DND-41 (cell line): ENCODE measurements at regions not wholly inside any gene's neighbourhood (a gene's known extent, or its start where the extent isn't known, plus 50 kb on each side); places are given as distances from the start of the nearest gene placed in this dataset.

ENCODE experiments used
- ATAC-seq: fragments of 200-7000 bp; cut with Tn5 transposase; 3 replicates; pipeline ENCODE4 v1.9.1; 2021; ENCODE audit warnings: low read depth; ENCODE audit not compliant: insufficient read depth
- DNase-seq: peaks from one replicate; pipeline ENCODE4 v3.0.0-alpha.2; 2020
- H2AFZ ChIP-seq: 2 replicates; pipeline ENCODE4 v1.6.0; 2012; ENCODE audit warnings: low read depth, low read length
- H3K27ac ChIP-seq: 2 replicates; pipeline ENCODE4 v1.5.1; 2012; ENCODE audit warnings: low read length, inconsistent platforms
- H3K27me3 ChIP-seq: fragments of 200-600 bp; sonication (generic); 2 replicates; pipeline ENCODE4 v1.6.0; 2012; ENCODE audit warnings: low read length, mild to moderate bottlenecking, inconsistent platforms; ENCODE audit not compliant: insufficient read depth, poor library complexity
- H3K36me3 ChIP-seq: 2 replicates; pipeline ENCODE4 v1.5.1; 2012; ENCODE audit warnings: low read length, inconsistent platforms; ENCODE audit not compliant: insufficient read depth
- H3K4me1 ChIP-seq: 2 replicates; pipeline ENCODE4 v1.5.1; 2012; ENCODE audit warnings: mild to moderate bottlenecking, low read length; ENCODE audit not compliant: insufficient read depth
- H3K4me2 ChIP-seq: 2 replicates; pipeline ENCODE4 v1.6.0; 2012; ENCODE audit warnings: mild to moderate bottlenecking, moderate library complexity, low read length, inconsistent platforms; ENCODE audit not compliant: insufficient read depth
- H3K4me3 ChIP-seq, 2 experiments: fragments of 200-600 bp in 1 of 2; shearing (Covaris generic) in 1 of 2; 2 replicates each; pipeline ENCODE4 v1.5.1; 2012 to 2016; ENCODE audit warnings: inconsistent platforms in 2 of 2, low read length in 2 of 2, mild to moderate bottlenecking in 2 of 2, low read depth in 1 of 2, moderate library complexity in 1 of 2
- H3K79me2 ChIP-seq: 2 replicates; pipeline ENCODE4 v1.6.0; 2012; ENCODE audit warnings: low read length, inconsistent platforms; ENCODE audit not compliant: insufficient read depth
- H3K9ac ChIP-seq: 2 replicates; pipeline ENCODE4 v1.6.0; 2012; ENCODE audit warnings: low read depth, mild to moderate bottlenecking, inconsistent platforms, low read length, moderate library complexity
- H3K9me3 ChIP-seq: 2 replicates; pipeline ENCODE4 v1.5.1; 2012; ENCODE audit warnings: low read length, moderate library complexity, mild to moderate bottlenecking, inconsistent platforms; ENCODE audit not compliant: insufficient read depth, severe bottlenecking
- H4K20me1 ChIP-seq: 2 replicates; pipeline ENCODE4 v1.6.0; 2012; ENCODE audit warnings: low read length; ENCODE audit not compliant: insufficient read depth
- EZH2 ChIP-seq: IDR thresholded peaks from 3 replicates; pipeline ENCODE4 v1.6.1; 2012; ENCODE audit warnings: borderline replicate concordance, low read depth, mild to moderate bottlenecking, moderate library complexity, low read length, inconsistent platforms; ENCODE audit not compliant: severe bottlenecking
- TF ChIP-seq, protein P1 (sequence below): IDR thresholded peaks from 2 replicates; pipeline ENCODE4 v1.5.1; 2012; ENCODE audit warnings: borderline replicate concordance, low read length, moderate library complexity, mild to moderate bottlenecking; ENCODE audit not compliant: poor library complexity, severe bottlenecking; ENCODE audit errors: extremely low read depth

DNA sequence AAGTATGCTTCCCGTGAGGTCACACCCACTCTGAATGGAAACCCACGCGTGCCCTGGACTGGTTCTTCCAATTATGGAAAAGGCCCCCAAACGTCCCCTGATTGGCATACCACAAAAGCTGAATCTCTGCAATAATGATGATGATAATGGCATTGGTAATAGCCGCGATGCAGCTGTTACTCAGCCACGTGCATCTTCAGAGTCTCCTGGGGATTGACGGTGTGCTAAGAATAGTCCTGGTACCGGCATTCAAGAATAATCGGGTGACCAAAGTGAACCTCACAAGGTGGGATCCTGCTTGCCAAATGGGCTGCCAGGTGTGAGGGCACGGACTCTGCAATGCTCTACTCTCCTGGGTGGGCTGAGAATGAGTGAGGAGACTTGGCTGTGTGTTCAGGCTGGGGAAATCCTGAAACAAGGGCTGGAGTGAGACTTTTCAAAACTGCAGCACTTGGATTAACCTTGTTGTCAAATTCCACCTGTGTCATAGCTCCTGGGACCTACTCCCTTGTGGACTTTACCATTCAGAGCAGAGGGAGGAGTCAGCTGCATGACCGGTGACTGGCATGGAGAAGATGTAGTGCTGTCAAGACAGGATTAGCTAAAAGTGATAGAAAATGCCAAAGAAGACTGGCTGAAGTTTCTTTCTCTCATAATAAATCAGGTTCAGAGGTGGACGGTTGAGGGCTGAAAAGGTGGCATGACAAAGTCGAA lies 615.4 kb downstream of the MID1IP1 start:
- Histone ChIP-seq H3K4me2 (no peak overlapping the region), H3K27me3 (no peaks in the 10 kb centered on the region), H2AFZ (no peak overlapping the region), H3K9me3 (no peaks in the 10 kb centered on the region), H3K4me1 (no peaks in the 10 kb centered on the region), H3K27ac (no peak overlapping the region), H4K20me1 (no peaks in the 10 kb centered on the region), H3K79me2 (no peaks in the 10 kb centered on the region), H3K36me3 (no peaks in the 10 kb centered on the region), H3K9ac (no peak overlapping the region), H3K4me3 (no peak overlapping the region)
- DNase-seq (no peak), ATAC-seq (no peak)
- TF ChIP-seq EZH2: no peak
- TF ChIP-seq, protein P1, sequence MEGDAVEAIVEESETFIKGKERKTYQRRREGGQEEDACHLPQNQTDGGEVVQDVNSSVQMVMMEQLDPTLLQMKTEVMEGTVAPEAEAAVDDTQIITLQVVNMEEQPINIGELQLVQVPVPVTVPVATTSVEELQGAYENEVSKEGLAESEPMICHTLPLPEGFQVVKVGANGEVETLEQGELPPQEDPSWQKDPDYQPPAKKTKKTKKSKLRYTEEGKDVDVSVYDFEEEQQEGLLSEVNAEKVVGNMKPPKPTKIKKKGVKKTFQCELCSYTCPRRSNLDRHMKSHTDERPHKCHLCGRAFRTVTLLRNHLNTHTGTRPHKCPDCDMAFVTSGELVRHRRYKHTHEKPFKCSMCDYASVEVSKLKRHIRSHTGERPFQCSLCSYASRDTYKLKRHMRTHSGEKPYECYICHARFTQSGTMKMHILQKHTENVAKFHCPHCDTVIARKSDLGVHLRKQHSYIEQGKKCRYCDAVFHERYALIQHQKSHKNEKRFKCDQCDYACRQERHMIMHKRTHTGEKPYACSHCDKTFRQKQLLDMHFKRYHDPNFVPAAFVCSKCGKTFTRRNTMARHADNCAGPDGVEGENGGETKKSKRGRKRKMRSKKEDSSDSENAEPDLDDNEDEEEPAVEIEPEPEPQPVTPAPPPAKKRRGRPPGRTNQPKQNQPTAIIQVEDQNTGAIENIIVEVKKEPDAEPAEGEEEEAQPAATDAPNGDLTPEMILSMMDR: no peak

DNA sequence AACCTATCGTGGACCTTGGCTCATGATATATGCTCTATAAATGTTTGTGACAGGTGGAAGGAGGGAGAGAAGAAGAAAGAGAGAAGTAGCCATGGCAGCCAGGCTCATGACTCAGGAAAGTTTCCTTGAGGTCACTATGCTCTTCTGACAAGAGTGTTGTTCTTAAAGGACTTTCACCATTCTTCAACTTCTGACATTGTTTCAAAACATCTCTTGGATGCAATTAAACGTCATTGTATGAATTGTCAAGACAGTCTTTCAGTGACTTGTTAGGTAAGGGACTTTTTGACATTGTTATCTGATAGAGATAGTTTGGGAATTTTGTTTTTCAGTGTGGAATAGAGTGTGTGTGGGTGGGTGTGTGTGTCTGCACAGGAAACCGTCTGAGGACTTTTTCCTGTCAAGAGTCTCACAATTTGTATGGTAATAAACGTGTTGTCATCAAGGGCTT lies 617.0 kb downstream of the MID1IP1 start:
- DNase-seq (no peak), ATAC-seq (no peak)
- Histone ChIP-seq H2AFZ (no peak overlapping the region), H3K9me3 (no peaks in the 10 kb centered on the region), H4K20me1 (no peaks in the 10 kb centered on the region), H3K4me1 (no peaks in the 10 kb centered on the region), H3K79me2 (no peaks in the 10 kb centered on the region), H3K4me3 (no peak overlapping the region), H3K4me2 (no peak overlapping the region), H3K27ac (no peak overlapping the region), H3K36me3 (no peaks in the 10 kb centered on the region), H3K9ac (no peak overlapping the region), H3K27me3 (no peaks in the 10 kb centered on the region)
- TF ChIP-seq, protein P1: no peak
- no peak for TF ChIP-seq EZH2

DNA sequence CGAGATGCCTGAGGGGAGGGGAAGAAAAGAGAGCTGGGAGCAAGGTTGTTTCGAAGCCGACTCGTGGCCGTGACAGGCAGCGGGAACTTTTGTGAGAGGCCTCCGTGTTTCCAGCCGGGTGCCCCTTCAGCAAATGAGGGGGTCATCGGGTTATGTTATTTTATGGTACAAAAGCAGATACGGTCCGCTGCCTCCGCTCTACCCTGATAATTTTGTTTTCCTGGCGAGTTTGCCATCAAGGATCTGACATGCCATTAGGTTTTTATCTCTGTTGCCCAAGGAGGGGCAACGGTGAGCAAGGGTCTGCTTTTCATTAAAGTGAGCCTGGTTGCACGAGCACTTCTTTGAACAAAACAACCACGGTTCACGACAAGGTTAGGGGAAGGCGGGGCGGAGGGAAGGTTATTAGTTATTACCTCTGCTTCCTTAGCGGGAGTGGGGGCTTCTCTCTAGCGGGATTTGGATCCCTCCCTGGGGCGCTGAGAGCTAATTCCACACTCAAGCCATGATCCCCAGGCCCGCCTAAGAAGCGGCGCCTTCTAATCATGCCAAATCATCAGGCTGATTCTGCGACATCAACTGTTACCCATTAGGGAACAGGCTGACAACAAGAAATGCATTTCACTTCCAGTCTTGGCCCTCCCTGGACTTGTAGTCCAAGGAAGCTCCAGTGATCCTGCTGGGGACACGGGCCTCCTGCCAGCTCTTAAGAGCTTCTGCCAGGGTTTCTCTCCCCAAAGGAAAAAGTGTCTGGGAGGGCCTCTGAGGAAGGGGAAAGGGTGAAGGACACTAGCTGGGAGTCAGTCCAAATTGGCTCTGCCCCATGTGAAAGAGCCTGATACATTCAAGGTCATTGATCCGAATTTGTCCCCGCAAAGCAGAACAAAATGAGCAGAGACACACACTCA lies 617.7 kb downstream of the MID1IP1 start:
- TF ChIP-seq, protein P1: no peak
- no peak for TF ChIP-seq EZH2
- no peaks in the 10 kb centered on the region for H4K20me1 ChIP-seq
- H3K9ac ChIP-seq: no peak overlapping the region
- H3K36me3 ChIP-seq: no peaks in the 10 kb centered on the region
- no peaks in the 10 kb centered on the region for H3K27me3 ChIP-seq
- DNase-seq: no peak
- no peaks in the 10 kb centered on the region for H3K4me1 ChIP-seq
- H3K4me3 ChIP-seq: no peak overlapping the region
- H3K79me2 ChIP-seq: no peaks in the 10 kb centered on the region
- no peak overlapping the region for H2AFZ ChIP-seq
- no peak overlapping the region for H3K27ac ChIP-seq
- no peak for ATAC-seq
- no peak overlapping the region for H3K4me2 ChIP-seq
- H3K9me3 ChIP-seq: no peaks in the 10 kb centered on the region
